Natural killer cell (primary cell): ENCODE measurements at regions not wholly inside any gene's neighbourhood (a gene's known extent, or its start where the extent isn't known, plus 50 kb on each side); places are given as distances from the start of the nearest gene placed in this dataset.

Source experiments
- ATAC-seq, 3 donors: fragments of 150-1000 bp in 2 of 3; fragments of 200-7000 bp in 1 of 3; cut with Tn5 transposase; 1 replicate in 1 of 3; 2 replicates in 2 of 3; pipeline ENCODE4 v1.10.0; 2021; ENCODE audit warnings: mild to moderate bottlenecking in 2 of 3, moderate library complexity in 2 of 3
- DNase-seq, 2 donors: peaks; one replicate each; pipeline versions ENCODE4 v3.0.0 to v3.0.0-alpha.2; 2013 to 2021; ENCODE audit warnings: mixed read lengths in 1 of 2
- H3K27ac ChIP-seq: one replicate; pipeline ENCODE4 v1.5.1; 2013; ENCODE audit warnings: mild to moderate bottlenecking, low read length
- H3K27me3 ChIP-seq: one replicate; pipeline ENCODE4 v1.6.1; 2013; ENCODE audit warnings: low read length; ENCODE audit not compliant: control insufficient read depth, insufficient read depth
- H3K36me3 ChIP-seq: one replicate; pipeline ENCODE4 v1.6.1; 2013; ENCODE audit warnings: low read length; ENCODE audit not compliant: control insufficient read depth, insufficient read depth
- H3K4me1 ChIP-seq: one replicate; pipeline ENCODE4 v1.6.1; 2013; ENCODE audit warnings: low read length; ENCODE audit not compliant: control insufficient read depth, insufficient read depth
- H3K4me3 ChIP-seq: one replicate; pipeline ENCODE4 v1.5.1; 2013; ENCODE audit warnings: low read length
- H3K9me3 ChIP-seq: one replicate; pipeline ENCODE4 v1.6.1; 2013; ENCODE audit warnings: low read length; ENCODE audit not compliant: control insufficient read depth, insufficient read depth
- H3K27ac Mint-ChIP-seq, 2 donors: one replicate each; pipeline ENCODE4 v1.8.0; 2022; ENCODE audit warnings: mild to moderate bottlenecking in 2 of 2, mixed read lengths in 2 of 2, moderate library complexity in 1 of 2
- H3K27me3 Mint-ChIP-seq, 2 donors: one replicate each; pipeline ENCODE4 v1.8.0; 2022; ENCODE audit warnings: low read depth in 2 of 2, mixed read lengths in 2 of 2
- H3K36me3 Mint-ChIP-seq: one replicate; pipeline ENCODE4 v1.8.0; 2022; ENCODE audit warnings: mixed read lengths
- H3K4me1 Mint-ChIP-seq, 2 donors: one replicate each; pipeline ENCODE4 v1.8.0; 2022; ENCODE audit warnings: mixed read lengths in 2 of 2
- H3K4me3 Mint-ChIP-seq: one replicate; pipeline ENCODE4 v1.8.0; 2022; ENCODE audit warnings: mild to moderate bottlenecking, moderate library complexity, mixed read lengths
- H3K9me3 Mint-ChIP-seq, 2 donors: one replicate each; pipeline ENCODE4 v1.8.0; 2022; ENCODE audit warnings: mixed read lengths in 2 of 2
- CTCF ChIP-seq: fragments of 200-600 bp; IDR thresholded peaks from one replicate; pipeline ENCODE4 v1.8.0; 2022; ENCODE audit warnings: antibody characterized with exemption
- WGBS: methylation state at CpG from one replicate; pipeline ENCODE4 v1.1.7; 2013; ENCODE audit warnings: missing lambda C conversion rate; ENCODE audit not compliant: insufficient coverage; 5-methylcytosine and 5-hydroxymethylcytosine counted together
- intact Hi-C: fragments of 100-400 bp; cut with micrococcal nuclease; formaldehyde crosslinking; loops from one replicate; pipeline ENCODE4 v1.14.2; 2022

- Histone ChIP-seq H3K9me3 (no peaks in the 10 kb centered on the region), H3K4me3 (no peak overlapping the region), H3K4me1 (no peaks in the 10 kb centered on the region), H3K27ac (no peak overlapping the region), H3K27me3 (no peaks in the 10 kb centered on the region), H3K36me3 (no peaks in the 10 kb centered on the region)
- ATAC-seq (no peak), DNase-seq (no peak)
- no peak overlapping the region for H3K4me3 Mint-ChIP-seq
- peaks cover 0 to 10% of the 10 kb centered on the region in 2 donors for H3K9me3 Mint-ChIP-seq
- intact Hi-C loops = no loop called here
- no peaks in the 10 kb centered on the region for H3K4me1 Mint-ChIP-seq
- no peak overlapping the region for H3K27ac Mint-ChIP-seq
- H3K36me3 Mint-ChIP-seq = no peaks in the 10 kb centered on the region
- TF ChIP-seq CTCF = no peak
- WGBS = 93% methylated on average over 5 of the region's 5 CpGs
- H3K27me3 Mint-ChIP-seq = no peaks in the 10 kb centered on the region
Observed at GRCh38 chr2:128545085-128545484, 226.4 kb upstream of the HS6ST1 start.

GRCh38 chr2:128545829-128546228 lies 227.2 kb upstream of the HS6ST1 start:
- intact Hi-C loops = no loop called here
- DNase-seq = no peak
- no peak overlapping the region for H3K27ac Mint-ChIP-seq
- peaks cover 0 to 10% of the 10 kb centered on the region in 2 donors for H3K9me3 Mint-ChIP-seq
- Histone ChIP-seq H3K27me3 (no peaks in the 10 kb centered on the region), H3K4me3 (no peak overlapping the region), H3K9me3 (no peaks in the 10 kb centered on the region), H3K4me1 (no peaks in the 10 kb centered on the region), H3K27ac (no peak overlapping the region), H3K36me3 (no peaks in the 10 kb centered on the region)
- H3K4me3 Mint-ChIP-seq = no peak overlapping the region
- H3K4me1 Mint-ChIP-seq = no peaks in the 10 kb centered on the region
- 86% methylated on average over 7 of the region's 7 CpGs for WGBS
- no peak for TF ChIP-seq CTCF
- no peaks in the 10 kb centered on the region for H3K36me3 Mint-ChIP-seq
- no peak for ATAC-seq
- no peaks in the 10 kb centered on the region for H3K27me3 Mint-ChIP-seq

DNA sequence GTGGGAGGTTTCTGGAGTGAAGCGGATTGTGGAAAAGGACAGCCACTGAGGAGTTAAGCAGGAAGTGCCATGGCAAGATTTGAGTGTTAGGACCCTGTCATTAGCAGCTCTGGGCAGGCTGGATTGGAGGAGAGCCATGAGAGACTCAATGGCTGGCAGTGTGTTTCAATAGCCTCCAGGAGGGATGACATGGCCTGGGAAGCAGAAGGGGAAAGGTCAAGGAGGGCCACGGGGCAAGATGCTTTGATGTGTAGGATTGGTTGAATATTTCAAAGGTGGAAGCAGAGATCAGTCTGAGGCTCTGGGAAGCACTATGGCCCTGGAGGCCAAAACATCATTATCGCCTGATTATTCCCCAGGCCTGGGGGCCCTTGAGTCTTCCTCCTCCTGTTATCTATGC lies 229.0 kb upstream of the HS6ST1 start:
- peaks cover 0 to 10% of the 10 kb centered on the region in 2 donors for H3K9me3 Mint-ChIP-seq
- ATAC-seq (no peak), DNase-seq (no peak)
- H3K27me3 ChIP-seq = no peaks in the 10 kb centered on the region
- H3K27ac Mint-ChIP-seq = no peak overlapping the region
- H3K27me3 Mint-ChIP-seq = no peaks in the 10 kb centered on the region
- no peak for TF ChIP-seq CTCF
- intact Hi-C loops = no loop called here
- no peaks in the 10 kb centered on the region for H3K36me3 ChIP-seq
- H3K9me3 ChIP-seq = no peaks in the 10 kb centered on the region
- H3K4me1 Mint-ChIP-seq = no peaks in the 10 kb centered on the region
- H3K4me1 ChIP-seq = no peaks in the 10 kb centered on the region
- H3K4me3 ChIP-seq = no peak overlapping the region
- no peak overlapping the region for H3K27ac ChIP-seq
- no peaks in the 10 kb centered on the region for H3K36me3 Mint-ChIP-seq
- no peak overlapping the region for H3K4me3 Mint-ChIP-seq
- WGBS = 85% methylated on average over 3 of the region's 3 CpGs

GRCh38 chr2:128548461-128548891 lies 229.8 kb upstream of the HS6ST1 start:
- H3K27ac Mint-ChIP-seq = no peak overlapping the region
- Histone ChIP-seq H3K4me3 (no peak overlapping the region), H3K36me3 (no peaks in the 10 kb centered on the region), H3K4me1 (no peaks in the 10 kb centered on the region), H3K27ac (no peak overlapping the region), H3K27me3 (no peaks in the 10 kb centered on the region), H3K9me3 (no peaks in the 10 kb centered on the region)
- WGBS = 95% methylated on average over 9 of the region's 9 CpGs
- no peaks in the 10 kb centered on the region for H3K27me3 Mint-ChIP-seq
- no peaks in the 10 kb centered on the region for H3K4me1 Mint-ChIP-seq
- DNase-seq = no peak
- peaks cover 0 to 10% of the 10 kb centered on the region in 2 donors for H3K9me3 Mint-ChIP-seq
- no peak overlapping the region for H3K4me3 Mint-ChIP-seq
- no peak for TF ChIP-seq CTCF
- intact Hi-C loops = no loop called here
- ATAC-seq = no peak
- H3K36me3 Mint-ChIP-seq = no peaks in the 10 kb centered on the region
